Motor neuron (in vitro differentiated cells): ENCODE measurements at regions not wholly inside any gene's neighbourhood (a gene's known extent, or its start where the extent isn't known, plus 50 kb on each side); places are given as distances from the start of the nearest gene placed in this dataset.

Experiments used
- ATAC-seq, 8 experiments: fragments of 200-7000 bp; cut with Tn5 transposase; replicated peaks in 6 of 8; 2 replicates each; pipeline ENCODE4 v1.8.0; 2021; ENCODE audit warnings: mild to moderate bottlenecking in 8 of 8, moderate library complexity in 8 of 8
- H3K27ac ChIP-seq, 2 donors: fragments of 250-450 bp; sonication (Bioruptor Pico); 2 replicates each; pipeline ENCODE4 v1.9.0; 2021; ENCODE audit warnings: antibody characterized with exemption in 2 of 2, mild to moderate bottlenecking in 2 of 2, moderate library complexity in 1 of 2
- H3K4me1 ChIP-seq, 2 donors: fragments of 250-450 bp; sonication (Bioruptor Pico); replicated peaks in 1 of 2; 2 replicates each; pipeline ENCODE4 v1.6.1; 2021; ENCODE audit warnings: antibody characterized with exemption in 2 of 2, mild to moderate bottlenecking in 2 of 2, moderate library complexity in 1 of 2
- H3K4me3 ChIP-seq, 5 donors: fragments of 250-450 bp; sonication (Bioruptor Pico); 2 replicates each; pipeline ENCODE4 v1.9.0; 2021; ENCODE audit warnings: antibody characterized with exemption in 5 of 5, mild to moderate bottlenecking in 5 of 5, moderate library complexity in 4 of 5
- WGBS, 10 experiments: fragments of 450-650 bp; shearing (Covaris generic); methylation state at CpG; one replicate each; pipeline ENCODE4 v1.0.0; 2022; 5-methylcytosine and 5-hydroxymethylcytosine counted together
- in situ Hi-C, 9 experiments: fragments of 400-800 bp; cut with MboI; loops; one replicate each; pipeline ENCODE4 v1.15.0; 2021; ENCODE audit warnings: low sequenced_read_pairs in 9 of 9, low pct_unique_long_range_greater_than_20kb in 2 of 9; ENCODE audit not compliant: unreplicated experiment in 9 of 9

DNA sequence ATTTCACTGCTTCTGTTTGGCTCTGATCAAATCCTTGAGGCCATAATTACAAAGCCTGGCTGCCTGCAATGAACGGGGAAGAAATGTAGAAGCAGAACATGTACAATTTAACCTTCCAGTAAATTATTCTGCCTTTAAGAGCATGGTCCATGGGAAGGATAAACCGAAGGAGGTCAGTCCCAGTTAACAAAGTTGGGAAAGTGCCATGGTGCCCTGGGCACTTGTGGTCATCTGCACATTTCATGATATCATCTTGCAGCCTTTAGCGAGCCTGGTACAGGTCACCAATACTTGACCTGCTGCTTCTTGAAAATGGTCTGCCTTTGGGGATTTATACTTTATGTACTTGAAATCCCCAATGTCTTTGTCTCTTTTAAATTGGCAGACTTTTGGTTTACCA lies 175.9 kb upstream of the KITLG start:
- no peak overlapping the region for H3K4me3 ChIP-seq
- H3K27ac ChIP-seq, result no peak overlapping the region
- no peaks in the 10 kb centered on the region for H3K4me1 ChIP-seq
- ATAC-seq, result no peak
- in situ Hi-C loops, result no loop called here
- 0 to 100% (median 86%) methylated on average over 1 to 3 of the region's 3 CpGs; no CpG with 5 or more reads in 1 of the 10 experiments for WGBS, 10 experiments

DNA sequence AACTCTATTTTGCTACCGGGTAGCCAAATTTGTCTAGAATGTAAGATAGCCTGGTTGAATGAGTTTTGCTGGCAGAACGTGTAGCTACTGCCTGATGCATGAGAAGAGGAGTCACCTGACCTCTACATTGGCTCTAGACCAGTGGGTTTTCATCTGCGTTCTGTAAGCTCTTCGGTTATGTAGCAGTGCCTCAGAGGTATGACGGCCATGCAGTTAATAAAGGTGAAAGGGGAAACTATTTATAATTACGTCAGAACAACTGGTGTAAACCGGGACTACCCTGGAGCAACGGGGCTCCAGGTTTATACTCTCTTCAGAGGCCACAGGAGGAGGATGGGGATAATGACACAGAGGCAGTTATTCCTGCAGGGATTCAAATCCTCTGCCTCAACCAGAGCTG lies 173.4 kb upstream of the KITLG start:
- 77 to 100% (median 89%) methylated on average over 3 to 8 of the region's 8 CpGs for WGBS, 10 experiments
- no peak overlapping the region for H3K4me3 ChIP-seq
- no peak overlapping the region for H3K27ac ChIP-seq
- ATAC-seq, result no peak
- in situ Hi-C loops, result no loop called here
- no peaks in the 10 kb centered on the region for H3K4me1 ChIP-seq

DNA sequence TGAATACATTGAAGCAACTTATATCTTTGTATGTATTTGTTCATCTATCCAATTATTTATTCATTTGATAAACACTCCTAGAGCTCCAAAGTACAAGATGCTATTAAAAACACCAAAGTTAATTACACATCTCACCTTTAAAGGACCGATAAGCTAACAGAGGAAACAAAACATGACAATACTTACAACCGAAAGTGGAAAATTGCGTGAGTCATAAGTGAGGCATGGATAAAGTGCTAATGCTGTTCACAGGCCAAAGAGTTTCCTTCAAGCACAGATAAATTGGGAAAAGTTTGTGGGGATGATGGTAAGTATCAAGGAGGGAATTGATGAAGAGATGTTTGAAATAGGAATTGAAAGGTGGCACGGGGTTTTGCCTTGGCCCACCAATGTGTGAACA lies 172.8 kb upstream of the KITLG start:
- Histone ChIP-seq H3K4me3 (no peak overlapping the region), H3K4me1 (no peaks in the 10 kb centered on the region), H3K27ac (no peak overlapping the region)
- ATAC-seq, result peak in 1 of 8 experiments; percentile 61
- 27 to 100% (median 90%) methylated on average over 2 to 4 of the region's 4 CpGs; no CpG with 5 or more reads in 1 of the 10 experiments for WGBS, 10 experiments
- in situ Hi-C loops, result no loop called here

DNA sequence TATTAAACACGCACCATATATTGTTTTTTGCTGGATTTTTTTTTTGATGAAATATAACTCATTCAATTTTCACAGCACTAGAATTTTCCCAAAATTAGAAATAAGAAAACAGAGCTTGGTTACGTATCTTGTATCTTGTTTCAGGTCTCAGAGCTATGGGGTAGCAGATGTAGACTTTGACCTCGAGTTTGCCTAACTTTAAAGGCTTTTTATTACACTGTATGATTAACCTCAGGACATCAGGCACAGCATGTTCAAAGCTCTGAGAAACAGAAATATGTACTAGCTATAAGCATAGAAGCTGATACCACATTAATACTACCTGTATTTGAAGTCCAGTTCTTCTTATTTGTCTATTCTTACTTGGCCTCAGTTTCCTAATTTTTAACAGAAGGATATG lies 171.9 kb upstream of the KITLG start:
- in situ Hi-C loops, result no loop called here
- Histone ChIP-seq H3K4me3 (no peak overlapping the region), H3K27ac (no peak overlapping the region), H3K4me1 (no peaks in the 10 kb centered on the region)
- no peak for ATAC-seq
- WGBS, 10 experiments, result 45 to 94% (median 90%) methylated on average over 2 to 3 of the region's 3 CpGs; no CpG with 5 or more reads in 1 of the 10 experiments

DNA sequence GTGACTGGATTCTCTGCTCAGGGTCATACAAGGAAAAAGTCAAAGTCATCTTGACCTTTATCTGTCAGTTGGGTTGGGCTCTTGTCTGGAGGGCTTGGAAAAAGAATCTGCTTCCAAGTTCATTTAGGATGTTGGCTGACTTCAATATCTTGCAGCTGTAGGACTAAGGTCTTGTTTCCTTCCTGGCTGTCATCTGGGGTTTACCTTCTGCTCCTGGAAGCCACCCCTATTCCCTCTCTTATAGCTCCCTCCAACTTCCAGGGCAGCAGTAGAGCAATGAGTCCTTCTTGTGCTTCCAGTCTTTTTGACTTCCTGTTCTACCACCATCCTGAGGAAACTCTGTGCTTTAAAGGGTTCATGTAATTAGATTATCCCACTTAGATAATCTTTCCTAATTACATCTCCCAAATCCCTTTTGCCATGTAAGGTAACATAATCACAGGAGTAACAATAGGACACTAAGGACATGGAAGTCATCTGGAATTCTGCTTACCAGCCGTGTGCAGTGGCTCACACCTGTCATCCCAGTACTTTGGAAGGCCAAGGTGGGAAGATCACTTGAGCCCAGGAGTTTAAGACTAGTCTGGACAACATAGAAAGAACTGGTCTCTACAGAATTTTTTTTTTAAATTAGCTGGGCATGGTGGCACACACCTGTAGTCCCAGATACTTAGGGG lies 170.7 kb upstream of the KITLG start:
- Histone ChIP-seq H3K4me1 (no peaks in the 10 kb centered on the region), H3K4me3 (no peak overlapping the region), H3K27ac (no peak overlapping the region)
- 80 to 100% (median 82%) methylated on average over 1 of the region's 1 CpG; no CpG with 5 or more reads in 6 of the 10 experiments for WGBS, 10 experiments
- no peak for ATAC-seq
- in situ Hi-C loops, result no loop called here

DNA sequence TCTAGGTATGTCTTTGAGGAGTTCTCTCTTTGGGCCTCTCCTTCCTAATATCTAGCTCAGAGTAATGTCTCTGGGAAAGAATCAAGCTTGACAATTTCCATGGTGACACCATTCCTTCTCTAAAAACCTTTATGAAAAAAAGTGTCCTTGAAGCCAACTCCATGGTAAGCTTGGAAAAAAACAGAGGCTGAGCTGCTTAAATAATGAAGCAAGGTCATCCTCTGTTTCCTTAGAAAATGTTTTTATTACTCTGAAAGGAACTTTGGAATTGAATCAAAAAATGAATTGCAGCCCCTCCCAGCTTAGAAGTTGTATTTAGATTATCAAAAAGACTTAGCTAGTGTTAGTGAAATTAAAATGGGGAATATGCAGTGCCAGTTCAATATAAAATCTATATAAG lies 166.1 kb upstream of the KITLG start:
- ATAC-seq, result no peak
- Histone ChIP-seq H3K4me1 (no peaks in the 10 kb centered on the region), H3K4me3 (no peak overlapping the region), H3K27ac (no peak overlapping the region)
- in situ Hi-C loops, result no loop called here

DNA sequence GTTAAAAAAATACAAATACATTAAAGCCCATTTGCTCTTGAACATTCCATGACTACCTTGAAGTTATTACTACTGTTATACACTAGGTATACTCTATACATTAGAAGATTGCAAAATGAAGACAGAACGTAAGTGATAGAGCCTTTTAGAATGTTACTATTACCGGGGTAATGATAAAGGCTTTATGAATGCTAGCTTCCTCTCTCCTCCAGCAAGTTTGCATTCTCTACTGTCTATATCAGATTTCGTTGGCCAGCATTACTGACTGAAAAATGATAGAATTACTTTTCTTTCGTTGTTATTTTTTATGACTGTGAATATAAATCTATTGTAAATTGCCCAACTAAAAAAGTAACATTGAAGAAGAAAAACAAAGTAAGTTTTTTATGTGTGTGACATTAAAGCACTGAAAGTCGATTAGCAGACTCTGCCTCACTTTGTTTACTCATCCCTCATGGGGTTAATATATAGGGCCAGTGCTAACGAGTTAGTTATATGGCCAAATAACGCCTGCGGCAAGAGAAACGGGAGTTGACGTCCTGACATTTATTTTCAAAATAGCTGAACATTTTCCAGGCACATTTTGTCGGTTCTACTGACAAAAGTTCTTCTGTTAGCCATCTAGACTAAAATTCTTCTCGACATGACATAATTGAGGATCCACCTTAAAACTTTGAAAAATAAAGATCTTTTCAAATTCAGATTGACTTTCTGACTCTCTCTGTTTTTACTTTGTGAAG lies 163.8 kb upstream of the KITLG start:
- 26 to 88% (median 62%) methylated on average over 6 to 12 of the region's 12 CpGs for WGBS, 10 experiments
- no peak for ATAC-seq
- in situ Hi-C loops, result no loop called here

DNA sequence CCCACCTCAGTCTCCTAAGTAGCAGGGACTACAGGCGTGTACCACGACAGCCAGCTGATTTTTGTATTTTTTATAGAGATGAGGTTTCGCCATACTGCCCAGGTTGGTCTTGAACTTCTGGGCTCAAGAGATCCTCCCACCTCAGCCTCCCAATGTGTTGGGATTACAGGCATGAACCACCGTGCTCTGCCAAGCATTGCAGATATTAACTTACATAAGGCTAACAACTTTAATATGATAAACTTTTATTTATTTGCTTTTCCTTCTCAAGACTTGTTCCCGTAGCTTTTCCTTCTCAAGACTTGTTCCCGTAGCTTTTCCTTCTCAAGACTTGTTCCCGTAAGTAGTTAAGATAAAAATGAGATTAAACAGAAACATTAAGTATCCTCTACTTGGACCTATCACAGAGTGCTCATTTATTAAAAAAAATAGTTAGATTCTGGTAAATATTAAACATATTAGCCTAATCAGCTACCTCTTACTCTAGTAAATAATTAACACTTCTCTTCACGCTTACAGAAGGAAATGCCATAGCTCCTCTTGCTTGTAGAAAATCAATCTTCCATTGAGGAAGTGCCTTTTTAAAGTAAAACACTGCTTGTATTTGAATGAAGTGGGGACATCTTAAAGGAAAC lies 157.7 kb upstream of the KITLG start:
- Histone ChIP-seq H3K4me3 (no peak overlapping the region), H3K27ac (no peak overlapping the region), H3K4me1 (peaks cover 1 to 7% of the 10 kb centered on the region in 2 donors)
- 76 to 100% (median 92%) methylated on average over 2 to 8 of the region's 8 CpGs; no CpG with 5 or more reads in 1 of the 10 experiments for WGBS, 10 experiments
- in situ Hi-C loops, result no loop called here
- ATAC-seq, result no peak

More for the DNA sequence above, 163.8 kb upstream of the KITLG start:
- Histone ChIP-seq H3K4me1 (no peaks in the 10 kb centered on the region), H3K4me3 (no peak overlapping the region), H3K27ac (no peak overlapping the region)

DNA sequence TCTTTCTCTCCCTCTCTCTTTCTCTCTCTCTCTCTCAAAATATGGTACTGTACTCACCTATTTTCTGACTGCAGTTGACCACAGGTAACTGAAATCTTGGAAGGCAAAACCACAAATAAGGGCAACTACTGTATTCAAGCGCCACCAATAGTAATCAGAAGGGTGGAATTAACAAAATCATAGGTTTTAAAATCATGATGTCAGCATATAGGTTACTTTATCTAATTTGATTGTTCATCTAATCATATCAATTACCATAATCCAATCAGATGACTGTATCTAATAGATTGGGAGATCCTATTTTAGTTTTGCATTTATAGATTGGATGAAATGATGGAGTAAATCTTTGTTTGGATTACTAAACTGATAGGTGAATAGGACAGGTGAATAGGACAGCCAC lies 155.8 kb upstream of the KITLG start:
- H3K27ac ChIP-seq, result no peak overlapping the region
- H3K4me3 ChIP-seq, result no peak overlapping the region
- WGBS, 10 experiments, result 80 to 100% (median 100%) methylated on average over 1 of the region's 1 CpG; no CpG with 5 or more reads in 3 of the 10 experiments
- peaks cover 14 to 26% of the 10 kb centered on the region in 2 donors for H3K4me1 ChIP-seq
- no peak for ATAC-seq
- in situ Hi-C loops, result no loop called here

DNA sequence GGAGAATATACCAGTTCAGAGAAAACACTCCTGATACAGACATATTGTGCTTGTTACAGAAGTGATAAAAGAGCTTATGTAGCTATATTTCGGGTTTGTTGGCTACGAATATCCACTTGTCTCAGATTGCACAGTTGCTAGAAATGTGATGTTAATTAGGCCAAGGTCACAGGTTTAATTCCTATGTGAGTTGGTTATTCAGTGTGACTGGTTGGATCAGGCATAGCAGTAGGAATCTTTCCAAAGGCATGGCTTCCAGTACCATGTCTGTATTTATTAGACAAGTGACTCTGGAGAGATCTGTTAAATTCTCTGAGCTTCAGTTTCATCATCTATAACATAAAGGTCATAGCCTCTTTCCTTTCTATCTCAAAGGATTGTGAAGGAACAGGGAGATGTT lies 152.7 kb upstream of the KITLG start:
- Histone ChIP-seq H3K4me3 (no peak overlapping the region), H3K27ac (peak overlapping the region in 1 of 2 donors; percentile 47), H3K4me1 (peaks cover 14 to 26% of the 10 kb centered on the region in 2 donors)
- in situ Hi-C loops, result no loop called here
- 50 to 87% (median 77%) methylated on average over 2 of the region's 2 CpGs; no CpG with 5 or more reads in 5 of the 10 experiments for WGBS, 10 experiments
- ATAC-seq, result peak in 3 of 8 experiments; percentile 39 to 51 (median 42)

DNA sequence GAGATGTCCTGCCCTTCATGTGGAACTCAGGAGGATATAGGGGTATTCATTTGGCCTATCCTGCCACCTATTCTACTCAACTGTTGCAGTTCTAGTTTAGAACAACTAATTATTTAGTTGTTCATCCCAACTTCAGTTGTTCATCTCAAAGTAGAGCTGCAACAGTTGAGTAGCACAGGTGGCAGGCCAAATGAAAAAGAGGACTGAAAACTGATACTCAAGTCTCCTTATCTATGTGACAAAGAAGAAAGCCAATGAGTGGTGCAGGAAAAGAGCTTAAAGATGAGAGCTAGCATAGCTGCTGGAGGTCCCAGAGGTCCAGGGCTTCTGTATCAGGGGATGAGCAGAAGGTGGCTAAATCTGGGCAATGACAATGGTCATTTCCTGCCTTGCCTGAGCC lies 148.9 kb upstream of the KITLG start:
- in situ Hi-C loops, result no loop called here
- no peak for ATAC-seq
- peaks cover 14 to 26% of the 10 kb centered on the region in 2 donors for H3K4me1 ChIP-seq
- no peak overlapping the region for H3K4me3 ChIP-seq
- no peak overlapping the region for H3K27ac ChIP-seq

DNA sequence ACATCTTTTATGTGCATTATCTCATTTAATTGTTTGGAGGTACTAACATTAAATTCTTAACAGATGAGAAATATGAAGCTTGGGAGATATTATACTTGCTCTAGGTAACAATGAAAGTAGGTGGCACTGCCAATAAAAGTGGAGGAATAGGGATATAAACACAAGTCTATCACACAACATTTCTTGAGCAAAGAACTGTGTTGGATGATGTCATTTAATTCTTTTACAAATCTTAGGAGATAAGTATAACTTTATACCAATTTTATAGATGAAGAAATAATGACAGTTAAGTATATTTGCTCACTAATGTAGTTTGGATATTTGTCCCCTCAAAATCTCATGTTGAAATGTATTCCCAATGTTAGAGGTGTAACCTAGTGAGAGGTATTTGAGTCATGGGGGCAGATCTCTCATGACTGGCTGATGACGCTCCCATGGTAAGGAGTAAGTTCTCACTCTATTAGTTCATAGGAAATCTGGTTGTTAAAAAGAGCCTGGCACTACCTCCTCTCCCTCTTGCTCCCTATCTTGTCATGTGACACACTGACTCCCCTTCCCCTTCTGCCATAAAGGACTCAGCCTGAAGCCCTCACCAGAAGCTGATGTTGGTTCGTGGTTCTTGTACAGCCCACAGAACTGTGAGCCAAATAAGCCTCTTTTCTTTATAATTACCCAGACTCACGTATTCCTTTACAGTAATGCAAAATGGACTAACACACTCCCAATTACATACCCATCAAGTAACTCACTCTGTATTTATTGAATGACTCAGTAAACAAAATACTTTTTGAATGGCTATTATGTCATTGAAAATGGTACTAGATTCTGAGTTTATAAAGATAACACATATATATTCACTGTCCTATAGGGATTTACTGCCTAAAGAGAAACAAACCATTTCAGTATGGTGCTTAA lies 146.8 kb upstream of the KITLG start:
- peaks cover 4 to 10% of the 10 kb centered on the region in 2 donors for H3K4me1 ChIP-seq
- no peak for ATAC-seq
- no peak overlapping the region for H3K4me3 ChIP-seq
- 29 to 100% (median 71%) methylated on average over 1 to 3 of the region's 3 CpGs; no CpG with 5 or more reads in 2 of the 10 experiments for WGBS, 10 experiments
- H3K27ac ChIP-seq, result no peak overlapping the region
- in situ Hi-C loops, result no loop called here
